ENCODE measurements at regions not wholly inside any gene's neighbourhood (a gene's known extent, or its start where the extent isn't known, plus 50 kb on each side); places are given as distances from the start of the nearest gene placed in this dataset.

GRCh38 chr4:134276476-134276875 lies 74.9 kb upstream of the PABPC4L start:
- ChIA-PET POLR2A (no interaction called here), CTCF (no interaction called here)
- DNase-seq (ENCODE audit: extremely low spot score), result no peak
- TF ChIP-seq FOXK2 (IDR thresholded peaks at IDR 0.05), result no peak
- no peak for TF ChIP-seq NFRKB (IDR thresholded peaks at IDR 0.05)
- no peak for TF ChIP-seq FOXA1 (IDR thresholded peaks at IDR 0.05)
- TF ChIP-seq ELF4 (IDR thresholded peaks at IDR 0.05), result no peak
- TF ChIP-seq BHLHE40 (IDR thresholded peaks at IDR 0.05; ENCODE audit: borderline replicate concordance), result no peak
- no peak for TF ChIP-seq SP1 (IDR thresholded peaks at IDR 0.05)
- TF ChIP-seq TARDBP (IDR thresholded peaks at IDR 0.05), result no peak
- no peak for TF ChIP-seq ARNT (IDR thresholded peaks at IDR 0.05)
- TF ChIP-seq PKNOX1 (IDR thresholded peaks at IDR 0.05), result no peak
- TF ChIP-seq CTBP1 (IDR thresholded peaks at IDR 0.05; ENCODE audit: borderline replicate concordance), result no peak
- TF ChIP-seq ZNF384 (IDR thresholded peaks at IDR 0.05), result no peak

- TF ChIP-seq LEF1 (IDR thresholded peaks at IDR 0.05; ENCODE audit: borderline replicate concordance) (no peak), PKNOX1 (IDR thresholded peaks at IDR 0.05) (no peak), ELF4 (IDR thresholded peaks at IDR 0.05) (no peak), SUZ12 (IDR thresholded peaks at IDR 0.05) (no peak), ZNF384 (IDR thresholded peaks at IDR 0.05) (no peak)
- CTCF ChIA-PET, result no interaction called here
- no peak for DNase-seq (ENCODE audit: extremely low spot score)
- POLR2A ChIA-PET, result no interaction called here
Measured at GRCh38 chr4:134260126-134260525, 58.5 kb upstream of the PABPC4L start.
